CD4-positive, alpha-beta T cell (primary cell): ENCODE measurements at regions not wholly inside any gene's neighbourhood (a gene's known extent, or its start where the extent isn't known, plus 50 kb on each side); places are given as distances from the start of the nearest gene placed in this dataset.

Source experiments
- ATAC-seq: fragments of 200-7000 bp; cut with Tn5 transposase; one replicate; pipeline ENCODE4 v1.10.0; 2022; ENCODE audit warnings: mild to moderate bottlenecking; ENCODE audit not compliant: poor library complexity
- CTCF ChIA-PET: fragments of 350-600 bp; sonication (Branson Sonifier 250); formaldehyde crosslinking; loops from one replicate; lab custom pipeline; 2021; ENCODE audit warnings: antibody characterized with exemption, inconsistent platforms; lab: Charles Lee
- POLR2A ChIA-PET: fragments of 350-600 bp; sonication (Branson Sonifier 250); formaldehyde crosslinking; loops from one replicate; lab custom pipeline; 2021; ENCODE audit warnings: antibody characterized with exemption, inconsistent platforms; lab: Charles Lee
- DNase-seq, 14 experiments: peaks; one replicate each; pipeline ENCODE4 v3.0.0-alpha.2; 2013 to 2020; ENCODE audit warnings: mixed read lengths in 2 of 14
- H3K27ac ChIP-seq, 2 donors: one replicate each; pipeline versions ENCODE4 v1.5.1 to v1.7.0; 2013; ENCODE audit warnings: low read length in 2 of 2, low read depth in 1 of 2, mild to moderate bottlenecking in 1 of 2
- H3K27me3 ChIP-seq, 2 experiments: 1 replicate in 1 of 2; 2 replicates in 1 of 2; pipeline versions ENCODE4 v1.6.1 to v1.7.0; 2013; ENCODE audit warnings: low read length in 2 of 2, control low read depth in 1 of 2, mild to moderate bottlenecking in 1 of 2, moderate library complexity in 1 of 2; ENCODE audit not compliant: insufficient read depth in 2 of 2, control insufficient read depth in 1 of 2
- H3K36me3 ChIP-seq: one replicate; pipeline ENCODE4 v1.6.1; 2013; ENCODE audit warnings: low read length, control low read depth; ENCODE audit not compliant: insufficient read depth
- H3K4me1 ChIP-seq: one replicate; pipeline ENCODE4 v1.6.1; 2013; ENCODE audit warnings: low read length, control low read depth; ENCODE audit not compliant: insufficient read depth
- H3K4me3 ChIP-seq: one replicate; pipeline ENCODE4 v1.5.1; 2013; ENCODE audit warnings: mild to moderate bottlenecking, low read length, moderate library complexity
- H3K9me3 ChIP-seq, 2 experiments: 1 replicate in 1 of 2; 2 replicates in 1 of 2; pipeline versions ENCODE4 v1.6.1 to v1.7.0; 2013; ENCODE audit warnings: low read length in 2 of 2, mild to moderate bottlenecking in 2 of 2, control low read depth in 1 of 2, moderate library complexity in 1 of 2; ENCODE audit not compliant: control insufficient read depth in 1 of 2, insufficient read depth in 1 of 2
- H3K27ac Mint-ChIP-seq: one replicate; pipeline ENCODE4 v1.8.0; 2020; ENCODE audit warnings: mixed read lengths
- H3K27me3 Mint-ChIP-seq: one replicate; pipeline ENCODE4 v1.8.0; 2021; ENCODE audit warnings: mixed read lengths
- H3K36me3 Mint-ChIP-seq: one replicate; pipeline ENCODE4 v1.8.0; 2021; ENCODE audit warnings: low read depth, mixed read lengths
- H3K4me1 Mint-ChIP-seq: one replicate; pipeline ENCODE4 v1.8.0; 2021; ENCODE audit warnings: low read depth, mixed read lengths
- H3K4me3 Mint-ChIP-seq: one replicate; pipeline ENCODE4 v1.8.0; 2020; ENCODE audit warnings: mild to moderate bottlenecking, mixed read lengths
- H3K9me3 Mint-ChIP-seq: one replicate; pipeline ENCODE4 v1.8.0; 2020; ENCODE audit warnings: mixed read lengths
- intact Hi-C, 2 experiments: fragments of 100-400 bp; cut with DNase I in 1 of 2; cut with micrococcal nuclease in 1 of 2; formaldehyde crosslinking; loops; one replicate each; pipeline versions ENCODE4 v1.15.1 to v1.9.0; 2023 to 2025; cut with DNase I, micrococcal nuclease
- TF ChIP-seq, protein P1 (sequence below): fragments of 200-600 bp; IDR thresholded peaks from one replicate; pipeline ENCODE4 v1.8.0; 2022; ENCODE audit warnings: antibody characterized with exemption, mild to moderate bottlenecking

- H3K4me1 ChIP-seq, result no peaks in the 10 kb centered on the region
- H3K9me3 Mint-ChIP-seq, result peaks cover 2% of the 10 kb centered on the region
- DNase-seq (no peak), ATAC-seq (no peak)
- ChIA-PET CTCF (no interaction called here), POLR2A (no interaction called here)
- no peak overlapping the region for H3K27ac ChIP-seq
- no peaks in the 10 kb centered on the region for H3K4me1 Mint-ChIP-seq
- no peaks in the 10 kb centered on the region for H3K36me3 ChIP-seq
- H3K27me3 Mint-ChIP-seq, result no peaks in the 10 kb centered on the region
- H3K27me3 ChIP-seq, result no peaks in the 10 kb centered on the region
- intact Hi-C loops, result no loop called here
- no peak overlapping the region for H3K27ac Mint-ChIP-seq
- no peak overlapping the region for H3K4me3 Mint-ChIP-seq
- no peak overlapping the region for H3K4me3 ChIP-seq
- H3K36me3 Mint-ChIP-seq, result no peaks in the 10 kb centered on the region
- H3K9me3 ChIP-seq, result no peaks in the 10 kb centered on the region
- TF ChIP-seq, protein P1, sequence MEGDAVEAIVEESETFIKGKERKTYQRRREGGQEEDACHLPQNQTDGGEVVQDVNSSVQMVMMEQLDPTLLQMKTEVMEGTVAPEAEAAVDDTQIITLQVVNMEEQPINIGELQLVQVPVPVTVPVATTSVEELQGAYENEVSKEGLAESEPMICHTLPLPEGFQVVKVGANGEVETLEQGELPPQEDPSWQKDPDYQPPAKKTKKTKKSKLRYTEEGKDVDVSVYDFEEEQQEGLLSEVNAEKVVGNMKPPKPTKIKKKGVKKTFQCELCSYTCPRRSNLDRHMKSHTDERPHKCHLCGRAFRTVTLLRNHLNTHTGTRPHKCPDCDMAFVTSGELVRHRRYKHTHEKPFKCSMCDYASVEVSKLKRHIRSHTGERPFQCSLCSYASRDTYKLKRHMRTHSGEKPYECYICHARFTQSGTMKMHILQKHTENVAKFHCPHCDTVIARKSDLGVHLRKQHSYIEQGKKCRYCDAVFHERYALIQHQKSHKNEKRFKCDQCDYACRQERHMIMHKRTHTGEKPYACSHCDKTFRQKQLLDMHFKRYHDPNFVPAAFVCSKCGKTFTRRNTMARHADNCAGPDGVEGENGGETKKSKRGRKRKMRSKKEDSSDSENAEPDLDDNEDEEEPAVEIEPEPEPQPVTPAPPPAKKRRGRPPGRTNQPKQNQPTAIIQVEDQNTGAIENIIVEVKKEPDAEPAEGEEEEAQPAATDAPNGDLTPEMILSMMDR, result no peak
These were observed 380.0 kb downstream of the LRFN5 start for GRCh38 chr14:41986700-41987099.

GRCh38 chr14:41986083-41986645 lies 379.5 kb downstream of the LRFN5 start:
- intact Hi-C loops, result no loop called here
- no peak overlapping the region for H3K27ac ChIP-seq
- DNase-seq (no peak), ATAC-seq (no peak)
- Mint-ChIP-seq H3K4me1 (no peaks in the 10 kb centered on the region), H3K9me3 (peaks cover 3% of the 10 kb centered on the region), H3K4me3 (no peak overlapping the region), H3K27ac (no peak overlapping the region), H3K27me3 (no peaks in the 10 kb centered on the region), H3K36me3 (no peaks in the 10 kb centered on the region)
- no peaks in the 10 kb centered on the region for H3K27me3 ChIP-seq
- no peak overlapping the region for H3K4me3 ChIP-seq
- no peaks in the 10 kb centered on the region for H3K9me3 ChIP-seq
- POLR2A ChIA-PET, result no interaction called here
- TF ChIP-seq, protein P1, result no peak
- no peaks in the 10 kb centered on the region for H3K36me3 ChIP-seq
- CTCF ChIA-PET, result no interaction called here
- H3K4me1 ChIP-seq, result no peaks in the 10 kb centered on the region

- no peak overlapping the region for H3K27ac Mint-ChIP-seq
- peaks cover 16% of the 10 kb centered on the region for H3K9me3 Mint-ChIP-seq
- Histone ChIP-seq H3K36me3 (no peaks in the 10 kb centered on the region), H3K27me3 (no peaks in the 10 kb centered on the region), H3K27ac (no peak overlapping the region), H3K4me1 (no peaks in the 10 kb centered on the region), H3K4me3 (no peak overlapping the region), H3K9me3 (peaks cover 10 to 11% of the 10 kb centered on the region in 2 experiments)
- H3K4me1 Mint-ChIP-seq, result no peaks in the 10 kb centered on the region
- DNase-seq, result no peak
- ATAC-seq, result no peak
- H3K4me3 Mint-ChIP-seq, result no peak overlapping the region
- H3K36me3 Mint-ChIP-seq, result no peaks in the 10 kb centered on the region
- intact Hi-C loops, result no loop called here
- ChIA-PET CTCF (no interaction called here), POLR2A (no interaction called here)
- TF ChIP-seq, protein P1, result no peak
- H3K27me3 Mint-ChIP-seq, result no peaks in the 10 kb centered on the region
These were observed 366.5 kb downstream of the LRFN5 start for GRCh38 chr14:41973178-41973577.
